HepG2 (cell line): ENCODE measurements at regions not wholly inside any gene's neighbourhood (a gene's known extent, or its start where the extent isn't known, plus 50 kb on each side); places are given as distances from the start of the nearest gene placed in this dataset.

Experiments used
- ATAC-seq: fragments of 200-7000 bp; cut with Tn5 transposase; 3 replicates; pipeline ENCODE4 v1.9.1; 2020; ENCODE audit warnings: mild to moderate bottlenecking, moderate library complexity
- BruUV-seq: library from RNA; stranded (reverse); fragments of 400-500 nt; replicated peaks from 2 replicates; lab custom pipeline; 2021; lab: Mats Ljungman, UMichigan
- CTCF ChIA-PET: fragments of 300-600 bp; formaldehyde crosslinking; extraction: SDS; loops from one replicate; lab custom pipeline; 2021; ENCODE audit warnings: low total read pairs, inconsistent platforms, low intra/inter-chr PET ratio; lab: Yijun Ruan, JAX
- POLR2A ChIA-PET: fragments of 350-600 bp; sonication (Branson Sonifier 250); formaldehyde crosslinking; loops from one replicate; lab custom pipeline; 2020; ENCODE audit warnings: antibody characterized with exemption, inconsistent platforms; lab: Yijun Ruan, JAX
- DNase-seq: peaks from one replicate; pipeline ENCODE4 v3.0.0-alpha.2; 2015; ENCODE audit warnings: low spot score
- FAIRE-seq: peaks from 3 replicates; lab custom pipeline; 2011; peaks lifted over from hg19 to GRCh38; lab: Jason Lieb, UNC
- H2AFZ ChIP-seq: one replicate; pipeline ENCODE4 v1.6.1; 2011; ENCODE audit warnings: low read length, inconsistent platforms
- H3K27ac ChIP-seq: fragments of 300-600 bp; 3 replicates; pipeline ENCODE4 v1.8.0; 2011; ENCODE audit warnings: mixed run types, mild to moderate bottlenecking, mixed read lengths, low read length, inconsistent platforms; ENCODE audit not compliant: insufficient read depth; ENCODE audit errors: extremely low read length
- H3K27me3 ChIP-seq, 2 experiments: fragments of 200-600 bp in 1 of 2; 2 replicates in 1 of 2; 3 replicates in 1 of 2; pipeline versions ENCODE4 v1.6.0 to v1.8.0; 2011; ENCODE audit warnings: low read length in 2 of 2, mild to moderate bottlenecking in 2 of 2, moderate library complexity in 2 of 2, inconsistent platforms in 1 of 2; ENCODE audit not compliant: insufficient read depth in 2 of 2, control insufficient read depth in 1 of 2
- H3K36me3 ChIP-seq, 2 experiments: fragments of 200-600 bp in 1 of 2; replicated peaks in 1 of 2; 2 replicates in 1 of 2; 3 replicates in 1 of 2; pipeline versions ENCODE4 v1.5.1 to v1.8.0; 2011; ENCODE audit warnings: low read length in 2 of 2, inconsistent platforms in 1 of 2; ENCODE audit not compliant: insufficient read depth in 2 of 2, control insufficient read depth in 1 of 2
- H3K4me1 ChIP-seq: 2 replicates; pipeline ENCODE4 v1.5.1; 2012; ENCODE audit warnings: low read length, inconsistent platforms; ENCODE audit not compliant: insufficient read depth
- H3K4me2 ChIP-seq: 2 replicates; pipeline ENCODE4 v1.6.0; 2011; ENCODE audit warnings: low read depth, low read length, inconsistent platforms
- H3K4me3 ChIP-seq, 3 experiments: fragments of 200-600 bp in 1 of 3; sonication (generic), shearing (Covaris generic) in 1 of 3; replicated peaks in 1 of 3; 2 replicates each; pipeline ENCODE4 v1.5.1; 2011 to 2016; ENCODE audit warnings: low read length in 3 of 3, inconsistent platforms in 2 of 3, low read depth in 2 of 3, mild to moderate bottlenecking in 2 of 3, control low read depth in 1 of 3, mixed read lengths in 1 of 3; ENCODE audit not compliant: insufficient read depth in 1 of 3
- H3K79me2 ChIP-seq: one replicate; pipeline ENCODE4 v1.6.1; 2011; ENCODE audit warnings: low read length, inconsistent platforms; ENCODE audit not compliant: insufficient read depth
- H3K9ac ChIP-seq: 2 replicates; pipeline ENCODE4 v1.6.0; 2011; ENCODE audit warnings: mild to moderate bottlenecking, low read depth, low read length, inconsistent platforms; ENCODE audit not compliant: insufficient read depth
- H3K9me3 ChIP-seq: 2 replicates; pipeline ENCODE4 v1.5.1; 2012; ENCODE audit warnings: mild to moderate bottlenecking, low read length
- H4K20me1 ChIP-seq: 2 replicates; pipeline ENCODE4 v1.6.0; 2011; ENCODE audit warnings: inconsistent platforms, mild to moderate bottlenecking, low read length, moderate library complexity; ENCODE audit not compliant: insufficient read depth
- E2F5 ChIP-seq: sonication (generic); formaldehyde crosslinking; conservative IDR thresholded peaks from 2 replicates; pipeline ENCODE4 v1.4.0; 2020; ENCODE audit warnings: missing genetic modification reagents
- ELF3 ChIP-seq: IDR thresholded peaks from 2 replicates; pipeline ENCODE4 v1.6.1; 2016; ENCODE audit warnings: missing genetic modification reagents, missing compliant biosample characterization
- ETV6 ChIP-seq: sonication (generic); formaldehyde crosslinking; conservative IDR thresholded peaks from 2 replicates; pipeline ENCODE4 v1.4.0; 2020; ENCODE audit warnings: missing genetic modification reagents
- FOSL1 ChIP-seq: sonication (generic); formaldehyde crosslinking; IDR thresholded peaks from 2 replicates; pipeline ENCODE4 v1.9.0; 2021; ENCODE audit warnings: missing genetic modification reagents, borderline replicate concordance
- LCORL ChIP-seq, 2 experiments: fragments of 450-650 bp in 1 of 2; sonication (generic) in 1 of 2; formaldehyde crosslinking in 1 of 2; IDR thresholded peaks; 2 replicates each; pipeline versions ENCODE4 v1.5.0 to v1.6.1; 2017 to 2020; ENCODE audit warnings: antibody characterized with exemption in 1 of 2, missing genetic modification reagents in 1 of 2
- MED13 ChIP-seq: sonication (generic); formaldehyde crosslinking; IDR thresholded peaks from 2 replicates; pipeline ENCODE4 v1.5.0; 2020; ENCODE audit warnings: missing genetic modification reagents
- NPAS2 ChIP-seq: sonication (generic); formaldehyde crosslinking; IDR thresholded peaks from 2 replicates; pipeline ENCODE4 v1.8.0; 2022; ENCODE audit warnings: mild to moderate bottlenecking, missing genetic modification reagents, borderline replicate concordance
- ZNF253 ChIP-seq: sonication (generic); formaldehyde crosslinking; IDR thresholded peaks from 2 replicates; pipeline ENCODE4 v1.8.0; 2022; ENCODE audit warnings: mild to moderate bottlenecking, missing genetic modification reagents, borderline replicate concordance
- ZNF605 ChIP-seq: sonication (generic); formaldehyde crosslinking; IDR thresholded peaks from 2 replicates; pipeline ENCODE4 v1.8.0; 2022; ENCODE audit warnings: mild to moderate bottlenecking, missing genetic modification reagents
- ZNF615 ChIP-seq: sonication (generic); formaldehyde crosslinking; IDR thresholded peaks from 2 replicates; pipeline ENCODE4 v1.5.0; 2020; ENCODE audit warnings: mild to moderate bottlenecking, missing genetic modification reagents, borderline replicate concordance
- whole genome bisulfite sequencing: methylation state at CpG from one replicate; pipeline ENCODE4 v1.1.6; 2017; ENCODE audit warnings: low lambda C conversion rate; 5-methylcytosine and 5-hydroxymethylcytosine counted together
- in situ Hi-C: cut with HindIII; loops from 2 replicates; pipeline ENCODE4 v1.10.0; 2017; ENCODE audit warnings: low pct_unique_long_range_greater_than_20kb; ENCODE audit not compliant: extremely low pct_ligation_motif_present
- intact Hi-C: fragments of 100-400 bp; cut with micrococcal nuclease; formaldehyde crosslinking; loops from one replicate; pipeline ENCODE4 v1.10.0; 2022; ENCODE audit not compliant: unreplicated experiment
- TF ChIP-seq, protein P1 (sequence below): sonication (generic); formaldehyde crosslinking; IDR thresholded peaks from 2 replicates; pipeline ENCODE4 v1.8.0; 2022; ENCODE audit warnings: mild to moderate bottlenecking, missing genetic modification reagents
- TF ChIP-seq, protein P2 (sequence below): sonication (generic); formaldehyde crosslinking; IDR thresholded peaks from 2 replicates; pipeline ENCODE4 v1.4.0; 2020; ENCODE audit warnings: low read depth, mild to moderate bottlenecking, missing genetic modification reagents

DNA sequence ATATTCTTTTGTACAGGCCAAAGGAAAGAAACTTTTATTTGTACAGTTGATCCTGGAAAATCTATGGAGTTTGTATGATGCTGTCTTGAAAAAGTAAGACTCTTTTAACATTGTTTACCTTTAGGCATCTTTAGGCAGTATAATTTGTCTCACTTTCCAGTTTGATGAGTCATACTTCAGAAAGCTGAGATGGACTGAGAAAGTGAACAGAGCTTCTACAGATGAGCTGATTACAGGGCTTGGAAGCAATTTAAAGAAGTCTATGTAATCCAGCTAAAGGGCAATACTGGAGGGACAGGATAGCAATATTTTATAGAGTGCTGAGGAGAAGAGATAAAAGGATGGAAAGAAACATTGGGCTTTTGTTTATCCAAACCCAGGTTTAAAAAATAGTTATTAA lies 123.5 kb upstream of the GOLGA6L4 start:
- intact Hi-C loops: no loop called here
- ChIA-PET CTCF (no interaction called here), POLR2A (no interaction called here)
- no peak overlapping the region for H3K4me3 ChIP-seq
- H3K27me3 ChIP-seq: no peaks in the 10 kb centered on the region
- no peak overlapping the region for H3K27ac ChIP-seq
- no peak overlapping the region for H2AFZ ChIP-seq
- no peak for FAIRE-seq
- DNase-seq: no peak
- H3K36me3 ChIP-seq: no peaks in the 10 kb centered on the region
- TF ChIP-seq ETV6 (CRISPR knock-in tag) (no peak), ZNF253 (CRISPR knock-in tag) (no peak), FOSL1 (CRISPR knock-in tag) (no peak), NPAS2 (CRISPR knock-in tag) (no peak), LCORL (IDR thresholded peaks at IDR 0.05) (no peak), LCORL (CRISPR knock-in tag; IDR thresholded peaks at IDR 0.05) (no peak)
- TF ChIP-seq, protein P1, sequence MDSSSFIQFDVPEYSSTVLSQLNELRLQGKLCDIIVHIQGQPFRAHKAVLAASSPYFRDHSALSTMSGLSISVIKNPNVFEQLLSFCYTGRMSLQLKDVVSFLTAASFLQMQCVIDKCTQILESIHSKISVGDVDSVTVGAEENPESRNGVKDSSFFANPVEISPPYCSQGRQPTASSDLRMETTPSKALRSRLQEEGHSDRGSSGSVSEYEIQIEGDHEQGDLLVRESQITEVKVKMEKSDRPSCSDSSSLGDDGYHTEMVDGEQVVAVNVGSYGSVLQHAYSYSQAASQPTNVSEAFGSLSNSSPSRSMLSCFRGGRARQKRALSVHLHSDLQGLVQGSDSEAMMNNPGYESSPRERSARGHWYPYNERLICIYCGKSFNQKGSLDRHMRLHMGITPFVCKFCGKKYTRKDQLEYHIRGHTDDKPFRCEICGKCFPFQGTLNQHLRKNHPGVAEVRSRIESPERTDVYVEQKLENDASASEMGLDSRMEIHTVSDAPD (CRISPR knock-in tag): no peak
- H3K9ac ChIP-seq: no peak overlapping the region
- H3K79me2 ChIP-seq: no peaks in the 10 kb centered on the region
- no peaks in the 10 kb centered on the region for H3K9me3 ChIP-seq
- no TSS peak for BruUV-seq
- in situ Hi-C loops: no loop called here
- no peak for ATAC-seq
- no peaks in the 10 kb centered on the region for H4K20me1 ChIP-seq
- no peaks in the 10 kb centered on the region for H3K4me1 ChIP-seq
- H3K4me2 ChIP-seq: no peak overlapping the region

DNA sequence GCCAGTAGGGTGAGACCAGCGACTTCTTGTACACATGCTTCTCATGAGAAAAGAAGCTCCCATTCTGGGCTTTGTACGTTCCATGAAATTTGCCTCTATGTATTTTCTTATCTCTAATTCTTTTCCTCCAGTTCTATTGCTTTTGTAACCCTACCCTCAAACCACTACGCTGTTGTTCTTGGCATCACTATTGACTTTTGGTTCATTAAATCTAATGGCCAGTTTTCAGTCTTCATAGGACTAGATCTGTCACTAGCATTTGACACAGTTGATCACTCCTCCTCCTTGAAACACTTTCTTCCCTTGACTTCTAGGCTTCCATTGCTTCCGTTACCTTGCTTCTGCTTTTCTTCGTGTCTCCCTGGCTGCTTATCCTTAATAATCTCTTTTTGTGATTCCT lies 121.7 kb upstream of the GOLGA6L4 start:
- Histone ChIP-seq H3K4me3 (no peak overlapping the region), H4K20me1 (no peaks in the 10 kb centered on the region), H2AFZ (no peak overlapping the region), H3K9ac (no peak overlapping the region), H3K4me2 (no peak overlapping the region), H3K27ac (no peak overlapping the region), H3K9me3 (no peaks in the 10 kb centered on the region), H3K79me2 (no peaks in the 10 kb centered on the region)
- in situ Hi-C loops: no loop called here
- DNase-seq (no peak), FAIRE-seq (no peak), ATAC-seq (no peak)
- ChIA-PET POLR2A (no interaction called here), CTCF (no interaction called here)
- intact Hi-C loops: no loop called here
- WGBS: 2% methylated on average over 5 of the region's 5 CpGs
- TF ChIP-seq, protein P2, sequence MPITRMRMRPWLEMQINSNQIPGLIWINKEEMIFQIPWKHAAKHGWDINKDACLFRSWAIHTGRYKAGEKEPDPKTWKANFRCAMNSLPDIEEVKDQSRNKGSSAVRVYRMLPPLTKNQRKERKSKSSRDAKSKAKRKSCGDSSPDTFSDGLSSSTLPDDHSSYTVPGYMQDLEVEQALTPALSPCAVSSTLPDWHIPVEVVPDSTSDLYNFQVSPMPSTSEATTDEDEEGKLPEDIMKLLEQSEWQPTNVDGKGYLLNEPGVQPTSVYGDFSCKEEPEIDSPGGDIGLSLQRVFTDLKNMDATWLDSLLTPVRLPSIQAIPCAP (CRISPR knock-in tag): no peak
- TF ChIP-seq E2F5 (CRISPR knock-in tag) (no peak), MED13 (CRISPR knock-in tag) (no peak), ETV6 (CRISPR knock-in tag) (no peak), ZNF605 (CRISPR knock-in tag) (no peak), ELF3 (CRISPR knock-in tag) (no peak), ZNF615 (CRISPR knock-in tag) (no peak)
- TF ChIP-seq, all 625 proteins: peak for 0
- H3K27me3 ChIP-seq: no peaks in the 10 kb centered on the region
- H3K4me1 ChIP-seq: no peaks in the 10 kb centered on the region
- no TSS peak for BruUV-seq
- no peaks in the 10 kb centered on the region for H3K36me3 ChIP-seq
